Heart left ventricle (tissue), 13 donors: ENCODE measurements at regions not wholly inside any gene's neighbourhood (a gene's known extent, or its start where the extent isn't known, plus 50 kb on each side); places are given as distances from the start of the nearest gene placed in this dataset.

Experiments
- POLR2A ChIP-seq, 2 donors: fragments of 450-650 bp; IDR thresholded peaks; one replicate each; pipeline ENCODE4 v1.6.1; 2017; ENCODE audit warnings: antibody characterized with exemption in 2 of 2, mild to moderate bottlenecking in 2 of 2, moderate library complexity in 2 of 2
- TF ChIP-seq, protein P1 (sequence below), 12 donors: fragments of 200-600 bp; sonication (generic) in 4 of 12; IDR thresholded peaks; one replicate each; pipeline versions ENCODE4 v1.5.0 to v1.8.0; 2018 to 2022; ENCODE audit warnings: antibody characterized with exemption in 12 of 12, mild to moderate bottlenecking in 5 of 12
- donor health status: ischemic (EF 13 %, LVEDD 7.1; RV severe dilation, severe dysfunction).
- donor health status: DM: no; HTN: yes; CAD: no.
- donor health status: DM: no; HTN: no; CAD: no.
- donor health status: ischemic (EF 25% LVEDD 6.9; RV normal size, moderate dysfunction).
- donor health status: ischemic (EF 25% LVEDD 5.7; RV mildly dilated, moderate dysfunction).
- donor health status: ischemic (EF 35%, LVEDD 5.7; RV mildly dilated, moderate dysfunction).
- donor health status: nonischemic (EF 11% LVEDD 7.7; RV severe dilation, severe dysfunction).
- donor health status: DM: yes; HTN: yes; CAD: no.
- donor health status: PGD.
- donor health status: ischemic (EF 29% LVEDD 5.4; RV normal size, mild dysfunction).
- donor health status: nonischemic (EF 23%, LVEDD 6.1; RV moderate dilation, normal function).

DNA sequence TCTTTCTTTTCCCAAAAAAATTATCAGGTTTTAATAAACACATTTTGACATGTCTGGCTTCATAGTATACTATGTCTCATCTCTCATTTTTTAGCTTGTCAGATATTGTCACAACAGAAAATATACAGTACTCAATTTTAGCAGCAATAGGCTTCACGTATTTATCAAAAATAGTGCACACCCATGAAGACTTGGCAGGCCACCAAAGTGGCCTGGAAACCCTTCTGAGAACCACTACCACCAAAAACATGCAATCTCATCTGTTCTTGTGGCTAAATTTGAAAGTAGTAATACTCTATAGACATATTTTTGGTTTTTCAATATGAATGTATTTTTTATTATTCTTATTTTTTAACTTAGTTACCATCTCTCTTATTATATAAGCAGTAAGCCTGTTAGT is 1094.5 kb upstream of the LRRN3 start:
- TF ChIP-seq, protein P1, sequence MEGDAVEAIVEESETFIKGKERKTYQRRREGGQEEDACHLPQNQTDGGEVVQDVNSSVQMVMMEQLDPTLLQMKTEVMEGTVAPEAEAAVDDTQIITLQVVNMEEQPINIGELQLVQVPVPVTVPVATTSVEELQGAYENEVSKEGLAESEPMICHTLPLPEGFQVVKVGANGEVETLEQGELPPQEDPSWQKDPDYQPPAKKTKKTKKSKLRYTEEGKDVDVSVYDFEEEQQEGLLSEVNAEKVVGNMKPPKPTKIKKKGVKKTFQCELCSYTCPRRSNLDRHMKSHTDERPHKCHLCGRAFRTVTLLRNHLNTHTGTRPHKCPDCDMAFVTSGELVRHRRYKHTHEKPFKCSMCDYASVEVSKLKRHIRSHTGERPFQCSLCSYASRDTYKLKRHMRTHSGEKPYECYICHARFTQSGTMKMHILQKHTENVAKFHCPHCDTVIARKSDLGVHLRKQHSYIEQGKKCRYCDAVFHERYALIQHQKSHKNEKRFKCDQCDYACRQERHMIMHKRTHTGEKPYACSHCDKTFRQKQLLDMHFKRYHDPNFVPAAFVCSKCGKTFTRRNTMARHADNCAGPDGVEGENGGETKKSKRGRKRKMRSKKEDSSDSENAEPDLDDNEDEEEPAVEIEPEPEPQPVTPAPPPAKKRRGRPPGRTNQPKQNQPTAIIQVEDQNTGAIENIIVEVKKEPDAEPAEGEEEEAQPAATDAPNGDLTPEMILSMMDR (IDR thresholded peaks at IDR 0.05) = no peak
- TF ChIP-seq POLR2A (IDR thresholded peaks at IDR 0.05) = no peak
